ENCODE measurements at regions not wholly inside any gene's neighbourhood (a gene's known extent, or its start where the extent isn't known, plus 50 kb on each side); places are given as distances from the start of the nearest gene placed in this dataset.

GRCh38 chr10:121057269-121057668, 206.1 kb downstream of the WDR11 start (continued):
- TF ChIP-seq RXRA (IDR thresholded peaks at IDR 0.05; ENCODE audit: borderline replicate concordance, low read depth) = no peak

DNA sequence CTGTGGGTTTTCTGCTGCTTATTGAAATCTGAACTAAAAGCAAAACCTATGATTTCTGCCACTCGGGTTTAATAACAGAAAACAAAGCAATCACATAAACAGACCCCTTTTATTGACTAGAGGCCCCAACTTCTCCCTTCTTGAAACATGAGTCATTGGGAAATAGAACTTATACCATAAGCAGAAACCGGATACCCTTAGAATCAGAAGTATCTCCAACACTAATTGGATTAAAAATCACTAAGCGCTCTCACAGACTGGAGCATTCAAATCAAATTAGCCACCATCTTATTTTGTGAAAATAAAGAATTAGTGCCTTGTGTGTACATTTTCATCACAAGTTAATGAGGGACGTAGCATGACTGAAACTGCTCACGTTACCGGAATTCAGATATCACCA, 206.9 kb downstream of the WDR11 start:
- no peaks in the 10 kb centered on the region for H3K27me3 ChIP-seq (ENCODE audit: insufficient read depth)
- no peaks in the 10 kb centered on the region for H3K9me3 ChIP-seq
- DNase-seq = no peak
- H3K4me1 ChIP-seq (ENCODE audit: control insufficient read depth in 1 of 2, insufficient read depth in 2 of 2, low read depth in 1 of 2, low read length in 1 of 2) = no peaks in the 10 kb centered on the region
- H3F3A ChIP-seq (replicated peaks; ENCODE audit: insufficient read depth) = no peaks in the 10 kb centered on the region
- H3K4me2 ChIP-seq = no peak overlapping the region
- ChIA-PET CTCF (no interaction called here), POLR2A (no interaction called here)
- no peak overlapping the region for H3K4me3 ChIP-seq (ENCODE audit: low read depth in 2 of 2, low read length in 1 of 2)
- H3K9ac ChIP-seq = no peak overlapping the region
- 46% methylated on average over 6 of the region's 6 CpGs for WGBS (ENCODE audit: low lambda C conversion rate)
- H3K79me2 ChIP-seq (ENCODE audit: insufficient read depth) = no peaks in the 10 kb centered on the region
- H2AFZ ChIP-seq (ENCODE audit: low read depth) = no peak overlapping the region
- H4K20me1 ChIP-seq (ENCODE audit: insufficient read depth) = no peaks in the 10 kb centered on the region
- H3K36me3 ChIP-seq (replicated peaks in 1 of 2; ENCODE audit: control insufficient read depth in 1 of 2, insufficient read depth in 2 of 2, low read length in 1 of 2) = no peaks in the 10 kb centered on the region
- no peaks in the 10 kb centered on the region for H3K9me2 ChIP-seq
- TF ChIP-seq ELF1 (IDR thresholded peaks at IDR 0.05) (no peak), RCOR1 (IDR thresholded peaks at IDR 0.05; ENCODE audit: low read length) (no peak), SIN3A (IDR thresholded peaks at IDR 0.05; ENCODE audit: borderline replicate concordance, low read depth, low read length) (no peak), USF2 (IDR thresholded peaks at IDR 0.05; ENCODE audit: borderline replicate concordance, low read depth, low read length) (no peak), CHD2 (IDR thresholded peaks at IDR 0.05; ENCODE audit: low read length, partially characterized antibody) (no peak), IRF3 (IDR thresholded peaks at IDR 0.05; ENCODE audit: low read depth, low read length) (no peak), MEF2A (IDR thresholded peaks at IDR 0.05; ENCODE audit: borderline replicate concordance, low read depth) (no peak), YY1 (IDR thresholded peaks at IDR 0.05; ENCODE audit: low read depth) (no peak), USF1 (IDR thresholded peaks at IDR 0.05; ENCODE audit: borderline replicate concordance, low read depth) (no peak), GATA2 (CRISPR knock-in tag; IDR thresholded peaks at IDR 0.05) (no peak), CTCF (IDR thresholded peaks at IDR 0.05) (no peak), RFX5 (IDR thresholded peaks at IDR 0.05; ENCODE audit: low read length) (no peak)
- TF ChIP-seq, protein P1, sequence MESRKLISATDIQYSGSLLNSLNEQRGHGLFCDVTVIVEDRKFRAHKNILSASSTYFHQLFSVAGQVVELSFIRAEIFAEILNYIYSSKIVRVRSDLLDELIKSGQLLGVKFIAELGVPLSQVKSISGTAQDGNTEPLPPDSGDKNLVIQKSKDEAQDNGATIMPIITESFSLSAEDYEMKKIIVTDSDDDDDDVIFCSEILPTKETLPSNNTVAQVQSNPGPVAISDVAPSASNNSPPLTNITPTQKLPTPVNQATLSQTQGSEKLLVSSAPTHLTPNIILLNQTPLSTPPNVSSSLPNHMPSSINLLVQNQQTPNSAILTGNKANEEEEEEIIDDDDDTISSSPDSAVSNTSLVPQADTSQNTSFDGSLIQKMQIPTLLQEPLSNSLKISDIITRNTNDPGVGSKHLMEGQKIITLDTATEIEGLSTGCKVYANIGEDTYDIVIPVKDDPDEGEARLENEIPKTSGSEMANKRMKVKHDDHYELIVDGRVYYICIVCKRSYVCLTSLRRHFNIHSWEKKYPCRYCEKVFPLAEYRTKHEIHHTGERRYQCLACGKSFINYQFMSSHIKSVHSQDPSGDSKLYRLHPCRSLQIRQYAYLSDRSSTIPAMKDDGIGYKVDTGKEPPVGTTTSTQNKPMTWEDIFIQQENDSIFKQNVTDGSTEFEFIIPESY (IDR thresholded peaks at IDR 0.05; ENCODE audit: borderline replicate concordance, low read depth) = no peak
- no peak overlapping the region for H3K27ac ChIP-seq (ENCODE audit: low read depth in 2 of 2, low read length in 1 of 2)

Measured in SK-N-SH (cell line).